ENCODE measurements at regions not wholly inside any gene's neighbourhood (a gene's known extent, or its start where the extent isn't known, plus 50 kb on each side); places are given as distances from the start of the nearest gene placed in this dataset.

DNA sequence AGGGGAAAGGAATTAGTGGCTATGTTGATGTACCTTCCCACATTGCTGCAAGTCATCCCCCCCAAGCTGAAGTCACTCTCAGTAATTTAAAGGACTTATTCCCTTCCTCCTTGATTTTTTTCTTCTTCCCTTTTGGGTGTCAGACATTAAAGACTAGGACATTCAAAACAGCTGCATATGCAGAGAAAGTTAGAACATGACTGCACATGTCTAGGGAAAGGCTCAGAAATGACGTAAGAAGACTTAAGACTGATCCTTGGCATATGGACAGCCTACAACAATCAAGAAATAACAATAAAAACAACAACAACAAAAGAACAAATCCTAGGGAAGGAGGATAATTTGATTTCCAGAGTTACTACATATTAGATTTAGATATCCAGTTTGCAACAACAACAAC is 997.5 kb downstream of the TLE4 start:
- FAIRE-seq (no peak), DNase-seq (ENCODE audit: low spot score) (no peak)

DNA sequence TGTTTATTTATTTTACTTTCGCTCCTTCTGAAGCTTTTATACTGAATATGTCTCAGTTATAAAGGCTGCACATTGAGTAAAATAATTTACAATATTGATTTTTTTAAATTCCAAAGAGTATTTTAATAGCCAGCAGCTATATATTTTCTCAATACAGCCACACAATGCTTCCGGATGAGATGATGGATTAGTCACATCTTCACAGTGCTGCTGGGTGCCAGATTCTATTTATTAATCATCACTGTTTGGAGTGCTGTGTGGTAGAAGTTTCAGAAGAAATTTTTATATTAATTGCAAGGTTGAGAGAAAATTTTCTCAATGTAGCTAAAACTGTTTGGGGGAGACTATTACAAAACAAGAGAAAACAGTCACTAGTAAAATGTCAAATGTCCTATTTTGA is 989.8 kb downstream of the TLE4 start:
- FAIRE-seq (no peak), DNase-seq (ENCODE audit: low spot score) (no peak)

DNA sequence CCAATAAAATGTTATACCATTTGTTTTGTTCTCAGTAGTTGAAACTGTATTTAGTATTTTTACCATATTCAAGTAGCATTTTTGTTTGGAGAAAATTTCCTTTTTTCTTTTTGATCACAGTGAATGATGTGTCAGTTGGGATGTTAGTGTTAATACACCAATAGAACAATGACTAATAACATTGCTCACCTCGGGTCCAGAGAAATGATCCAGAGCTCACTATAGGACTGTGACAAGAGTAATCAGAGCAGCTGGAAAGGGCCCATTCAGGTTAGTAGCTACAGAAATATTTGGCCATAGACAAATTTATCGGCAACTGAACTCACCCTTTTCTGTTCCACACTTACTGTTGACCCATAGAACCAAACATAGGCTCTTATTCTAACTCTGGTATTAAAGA is 989.2 kb downstream of the TLE4 start:
- no peak for DNase-seq (ENCODE audit: low spot score)
- FAIRE-seq, result no peak

DNA sequence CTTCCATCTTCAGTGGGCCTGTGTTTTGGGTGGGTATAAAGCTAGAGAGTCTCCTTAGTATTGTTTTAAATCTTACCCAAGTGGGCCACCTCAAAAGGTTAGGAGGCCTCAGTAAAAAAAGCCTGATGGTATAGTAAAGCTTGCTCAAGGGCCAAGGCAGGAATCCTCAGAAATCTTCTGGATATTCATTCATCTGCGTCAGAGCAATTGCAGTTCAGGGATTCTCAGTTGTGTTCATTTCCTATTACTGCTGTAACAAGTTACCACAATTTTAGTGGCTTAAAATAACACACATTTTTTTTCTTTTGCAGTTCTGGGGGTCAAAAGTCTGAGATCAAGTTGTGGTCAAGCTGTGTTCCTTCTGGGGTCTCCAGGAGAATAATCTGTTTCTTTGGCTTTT is 985.5 kb downstream of the TLE4 start:
- FAIRE-seq (no peak), DNase-seq (ENCODE audit: low spot score) (no peak)

DNA sequence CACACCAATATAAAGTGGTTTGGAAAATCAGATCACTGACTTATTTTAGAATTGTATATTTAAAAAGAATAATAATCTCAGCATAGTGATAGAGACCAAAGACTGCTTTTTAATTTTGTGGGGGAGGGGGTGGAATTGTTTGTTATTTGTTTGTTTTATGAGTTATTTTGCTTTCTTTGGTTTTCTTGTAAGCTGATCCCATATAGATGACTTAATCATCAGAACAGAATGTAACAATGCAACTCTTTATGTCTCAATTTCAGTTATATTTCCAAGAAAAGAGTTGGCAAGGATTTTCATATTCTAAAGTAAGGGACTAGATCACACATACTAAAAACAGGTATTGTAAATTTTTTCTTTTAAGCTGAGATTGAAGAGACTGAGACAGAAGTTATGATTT is 984.9 kb downstream of the TLE4 start:
- FAIRE-seq, result no peak
- no peak for DNase-seq (ENCODE audit: low spot score)

DNA sequence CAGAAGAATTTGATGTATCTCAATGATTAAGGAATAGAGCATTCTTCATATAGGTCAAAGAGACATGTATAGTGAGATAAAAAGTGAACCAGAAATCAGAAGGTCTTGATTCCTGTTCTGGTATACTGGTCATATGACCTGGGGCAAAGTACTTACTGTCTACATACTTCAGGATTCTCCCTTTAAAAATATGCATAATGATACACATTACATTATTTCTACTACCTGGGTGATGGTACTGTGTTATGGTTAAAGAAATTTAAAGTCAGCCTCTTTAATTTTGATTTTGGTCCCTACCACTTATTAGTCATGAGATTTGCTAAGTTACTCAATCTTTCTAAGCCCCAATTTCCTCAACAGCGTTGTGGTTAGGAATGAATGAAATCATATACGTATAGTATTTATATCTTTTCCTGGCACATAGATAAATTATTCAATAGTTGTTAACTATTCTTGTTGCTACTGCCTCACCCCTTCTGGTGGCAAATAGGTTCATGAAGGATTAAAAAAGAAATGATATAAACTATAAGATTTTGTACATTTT is 984.1 kb downstream of the TLE4 start:
- DNase-seq (ENCODE audit: low spot score) (no peak), FAIRE-seq (no peak)

DNA sequence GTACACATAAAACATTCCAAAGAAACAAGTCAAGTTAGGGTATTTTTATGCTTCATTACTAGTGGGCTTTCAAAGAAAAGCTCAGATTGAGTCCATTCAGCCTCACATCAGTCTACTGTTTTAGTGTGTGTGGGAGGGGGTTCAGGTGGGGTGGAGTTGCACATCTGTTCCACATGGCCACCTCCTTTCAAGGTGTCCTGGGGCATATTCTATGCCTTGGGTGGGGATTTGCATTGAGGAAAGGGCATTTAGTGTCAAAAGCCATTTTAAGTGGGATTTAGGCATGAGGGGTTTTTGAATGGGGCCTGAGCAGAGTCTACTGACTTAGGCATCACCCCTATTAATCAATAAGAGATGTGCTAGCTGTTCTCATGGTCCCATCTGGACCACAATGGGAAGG is 983.1 kb downstream of the TLE4 start:
- FAIRE-seq (no peak), DNase-seq (ENCODE audit: low spot score) (no peak)

DNA sequence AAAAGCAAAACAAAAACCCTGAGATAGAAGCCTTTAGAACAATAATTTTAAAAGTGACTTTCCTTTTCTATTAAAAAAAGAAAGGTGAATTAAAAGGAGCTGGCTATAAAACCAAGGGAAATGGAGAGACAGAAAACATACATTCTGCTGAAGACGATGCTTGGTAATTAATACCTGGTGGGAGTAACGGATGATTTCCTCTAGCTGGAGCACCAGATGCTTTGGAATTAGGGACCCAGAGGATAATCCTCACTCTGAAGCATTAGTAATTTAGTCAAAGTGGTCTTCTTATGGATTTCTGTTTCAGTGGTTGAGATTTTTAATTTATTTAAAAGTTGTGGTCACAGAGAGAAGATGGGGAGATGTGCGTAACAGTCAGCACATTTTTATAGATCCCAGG is 982.5 kb downstream of the TLE4 start:
- FAIRE-seq, result no peak

DNA sequence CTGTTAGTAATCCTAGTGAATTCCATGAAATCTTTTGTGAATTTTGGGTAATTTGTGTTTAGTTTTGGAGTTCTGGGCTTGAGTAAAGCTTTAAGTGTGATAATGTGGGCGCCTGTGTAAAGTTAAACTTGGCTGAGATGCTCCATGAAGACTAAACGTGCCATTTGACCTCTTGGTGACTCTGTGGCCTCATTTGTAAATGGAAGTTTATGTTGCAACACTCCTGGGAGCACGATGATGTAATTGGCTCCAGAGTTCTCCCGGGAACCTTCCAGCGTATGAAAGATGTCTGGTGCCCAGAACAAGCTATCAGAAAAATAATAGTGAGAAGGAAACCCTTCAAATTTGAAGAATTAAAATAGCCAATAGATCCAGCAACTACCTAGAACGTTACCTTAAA is 981.2 kb downstream of the TLE4 start:
- FAIRE-seq, result no peak

More for the DNA sequence above, 982.5 kb downstream of the TLE4 start:
- DNase-seq (ENCODE audit: low spot score), result no peak

DNA sequence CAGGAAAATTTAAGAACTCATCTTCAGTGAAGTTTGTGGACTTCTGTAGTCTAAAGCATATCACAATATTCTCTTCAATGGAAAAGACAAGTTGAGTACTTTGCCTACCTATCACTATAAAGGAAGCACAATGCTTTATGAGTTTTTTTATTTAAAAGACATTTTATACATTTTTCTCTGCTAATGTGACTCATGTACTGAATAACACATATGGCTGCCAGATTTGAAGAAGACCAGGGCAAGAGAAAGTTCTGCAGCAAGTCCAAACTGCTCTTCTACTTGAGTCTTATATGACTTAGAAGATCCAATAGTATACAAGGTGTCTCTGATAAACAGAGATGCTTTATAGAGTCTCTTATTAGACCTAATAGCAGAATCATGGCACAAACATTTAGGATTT is 978.4 kb downstream of the TLE4 start:
- DNase-seq (ENCODE audit: low spot score), result no peak
- FAIRE-seq, result no peak

More for the DNA sequence above, 981.2 kb downstream of the TLE4 start:
- DNase-seq (ENCODE audit: low spot score), result no peak

DNA sequence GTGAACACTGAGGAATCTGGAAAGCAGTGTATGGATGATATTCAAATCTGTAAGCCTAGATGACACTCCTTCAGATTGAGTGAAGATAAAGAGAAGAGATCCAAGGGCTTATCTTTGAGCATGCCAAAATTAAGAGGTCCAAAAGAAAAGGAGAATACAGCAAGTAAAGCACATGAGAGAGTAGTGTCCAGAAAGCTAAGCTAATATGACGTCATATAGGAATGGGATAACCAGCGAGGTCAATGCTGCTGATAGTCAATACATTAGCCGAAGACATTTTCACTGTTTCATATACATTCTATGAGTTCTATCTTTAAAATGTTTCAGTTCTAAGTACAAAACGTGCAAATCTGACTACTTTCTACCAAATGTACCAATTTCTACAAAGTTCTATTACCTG is 975.8 kb downstream of the TLE4 start:
- DNase-seq (ENCODE audit: low spot score), result no peak
- FAIRE-seq, result no peak

DNA sequence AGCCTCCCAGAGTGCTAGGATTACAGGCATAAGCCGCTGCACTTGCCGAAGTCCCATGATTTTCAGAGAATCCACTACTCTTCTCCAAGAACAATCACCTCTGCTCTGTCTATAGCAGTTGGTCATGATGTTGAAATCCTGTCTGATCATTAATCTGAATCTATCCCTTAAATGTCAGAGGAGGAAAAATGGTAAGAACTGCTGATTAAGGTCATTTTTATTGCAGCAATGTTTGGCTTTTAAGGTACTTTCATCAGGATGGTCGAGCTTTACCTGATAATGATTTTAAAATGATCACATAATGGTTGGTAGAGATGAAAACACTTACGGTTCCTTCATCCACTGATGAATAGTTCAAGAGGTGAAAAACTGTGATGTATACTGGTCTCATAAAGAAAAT is 968.6 kb downstream of the TLE4 start:
- DNase-seq (ENCODE audit: low spot score) (no peak), FAIRE-seq (no peak)

DNA sequence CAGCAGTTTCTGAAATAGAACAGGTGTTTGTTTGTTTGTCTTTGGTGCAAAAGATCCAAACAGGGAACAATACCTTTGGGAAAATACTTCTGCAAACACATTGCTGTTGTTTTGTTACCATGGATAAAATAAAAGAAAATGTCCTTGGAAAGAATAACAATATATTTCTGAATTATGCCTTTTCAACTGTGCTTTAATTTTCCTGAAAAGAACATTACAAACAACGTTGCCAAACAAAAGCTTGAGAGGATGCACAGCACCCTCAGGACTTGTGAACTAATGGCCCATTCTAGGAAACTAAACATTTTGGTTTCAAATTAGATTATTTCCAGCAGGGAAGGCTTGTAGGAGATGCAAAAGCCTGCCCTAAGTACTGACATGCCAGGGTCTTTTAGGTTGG is 967.2 kb downstream of the TLE4 start:
- no peak for DNase-seq (ENCODE audit: low spot score)
- no peak for FAIRE-seq

DNA sequence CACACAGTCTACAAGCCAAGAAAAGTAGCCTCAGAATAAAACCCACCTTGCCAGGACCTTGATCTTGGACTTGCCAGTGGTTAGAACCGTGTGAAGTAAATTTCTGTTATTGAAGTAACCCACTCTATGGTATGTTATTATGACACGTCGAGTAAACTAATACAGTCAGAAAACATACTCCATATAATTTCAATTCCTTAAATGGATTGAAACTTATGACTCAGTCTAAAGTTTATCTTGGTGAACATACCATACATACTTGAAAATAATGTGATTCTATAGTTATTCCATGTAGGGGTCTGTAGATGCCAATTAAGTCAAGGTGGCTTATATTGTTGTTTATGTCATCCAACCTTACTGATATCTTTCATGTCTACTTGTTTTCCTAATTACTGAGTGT is 950.7 kb downstream of the TLE4 start:
- FAIRE-seq (no peak), DNase-seq (ENCODE audit: low spot score) (no peak)

DNA sequence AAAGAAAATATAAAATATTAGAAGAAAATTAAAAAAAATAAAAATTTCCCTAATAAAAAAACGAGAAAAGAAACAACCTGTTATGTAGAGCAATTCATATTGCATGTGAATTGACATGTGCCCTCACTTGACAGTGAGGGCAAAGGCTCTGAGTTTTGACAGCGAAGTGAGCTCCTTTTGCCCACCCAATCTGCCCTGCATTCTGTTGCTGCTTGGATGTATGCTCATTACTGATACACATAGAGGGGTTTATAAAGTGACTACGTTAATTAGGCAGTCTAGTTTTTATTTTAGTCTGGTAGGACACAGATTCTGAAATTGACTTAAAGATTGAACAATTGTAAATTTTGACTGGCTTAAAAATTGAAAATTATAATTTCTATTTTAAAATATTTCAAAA is 949.4 kb downstream of the TLE4 start:
- FAIRE-seq, result no peak

DNA sequence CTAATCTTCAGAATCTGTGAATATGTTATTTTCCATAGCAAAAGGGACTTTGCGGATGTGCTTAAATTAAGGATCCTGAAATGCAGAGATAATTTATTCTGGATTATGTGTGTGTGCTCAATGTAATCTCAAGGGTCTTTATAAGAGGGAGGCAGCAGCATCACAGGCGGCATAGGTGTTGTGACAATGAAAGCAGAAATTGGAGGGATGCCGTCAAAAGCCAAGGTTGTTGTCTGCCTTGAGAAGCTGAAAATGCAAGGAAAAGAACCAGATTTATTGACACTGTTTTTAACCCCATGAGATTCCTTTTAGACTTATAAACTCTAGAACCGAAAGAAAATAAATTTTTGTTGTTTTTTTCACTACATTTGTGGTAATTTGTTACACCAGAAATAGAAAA is 948.5 kb downstream of the TLE4 start:
- no peak for DNase-seq (ENCODE audit: low spot score)
- no peak for FAIRE-seq

More for the DNA sequence above, 949.4 kb downstream of the TLE4 start:
- DNase-seq (ENCODE audit: low spot score), result no peak

DNA sequence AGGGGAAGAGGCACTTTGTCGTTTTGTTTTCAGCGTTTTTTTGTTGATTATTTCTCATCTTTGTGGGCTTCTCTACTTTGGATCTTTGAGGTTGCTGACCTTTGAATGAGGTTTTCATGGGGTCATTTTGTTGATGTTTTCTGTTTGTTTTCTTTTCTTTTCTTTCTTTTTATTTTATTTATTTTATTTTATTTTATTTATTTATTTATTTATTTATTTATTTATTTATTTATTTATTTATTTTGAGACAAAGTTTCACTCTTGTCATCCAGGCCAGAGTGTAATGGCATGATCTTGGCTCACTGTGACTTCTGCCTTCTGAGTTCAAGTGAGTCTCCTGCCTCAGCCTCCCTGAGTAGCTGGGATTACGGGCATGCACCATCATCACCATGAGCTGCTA is 946.7 kb downstream of the TLE4 start:
- FAIRE-seq (no peak), DNase-seq (ENCODE audit: low spot score) (no peak)

DNA sequence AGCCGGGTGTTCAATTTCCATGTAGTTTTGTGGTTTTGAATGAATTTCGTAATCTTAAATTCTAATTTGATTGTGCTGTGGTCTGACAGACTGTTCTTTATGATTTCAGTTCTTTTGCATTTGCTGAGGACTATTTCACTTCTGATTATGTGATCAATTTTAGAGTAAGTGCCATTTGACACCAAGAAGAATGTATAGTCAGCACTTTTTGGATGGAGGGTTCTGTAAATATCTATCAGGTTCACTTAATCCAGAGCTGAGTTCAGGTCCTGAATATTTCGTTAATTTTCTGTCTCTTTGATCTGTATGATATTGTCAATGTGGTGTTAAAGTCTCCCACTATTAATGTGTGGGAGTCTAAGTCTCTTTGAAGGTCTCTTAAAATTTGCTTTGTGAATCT is 944.9 kb downstream of the TLE4 start:
- no peak for FAIRE-seq
- no peak for DNase-seq (ENCODE audit: low spot score)

DNA sequence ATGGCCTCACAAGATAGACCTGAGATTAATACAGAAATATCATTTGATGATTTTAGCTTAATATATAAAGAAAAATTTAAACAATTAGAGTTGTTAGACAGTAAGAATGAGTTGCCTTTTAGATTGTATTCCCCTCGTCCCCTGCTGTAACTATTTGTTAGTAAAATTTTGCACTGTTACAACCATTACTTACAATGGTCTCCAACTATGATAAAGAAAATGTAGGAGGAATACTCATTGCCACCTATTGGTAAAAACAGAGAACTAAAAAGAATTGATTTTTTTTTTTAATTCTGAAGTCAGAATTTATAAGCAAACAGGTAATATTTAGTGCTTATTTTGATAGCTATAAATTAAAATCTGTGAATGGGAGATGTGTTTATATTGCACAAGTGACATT is 937.6 kb downstream of the TLE4 start:
- DNase-seq (ENCODE audit: low spot score) (no peak), FAIRE-seq (peak; percentile 18)

DNA sequence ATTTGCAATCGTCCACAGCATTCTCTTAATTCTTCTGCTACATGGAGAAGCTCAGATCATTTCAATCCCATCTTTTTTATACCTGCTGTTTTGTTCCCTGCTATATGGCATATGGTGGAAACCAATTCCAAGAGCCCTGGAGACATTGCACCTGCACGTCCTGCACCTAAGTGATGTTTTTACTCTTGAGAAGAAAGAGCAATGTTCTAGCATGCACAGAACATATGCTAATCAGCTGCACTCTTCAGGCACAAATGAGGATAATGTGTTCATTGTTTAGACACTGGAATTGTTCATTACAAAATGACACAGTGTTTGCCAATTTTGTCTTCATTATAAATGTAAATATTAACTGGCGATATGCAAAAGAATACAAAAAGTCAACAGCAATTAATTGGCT is 935.8 kb downstream of the TLE4 start:
- DNase-seq (ENCODE audit: low spot score), result no peak
- no peak for FAIRE-seq

DNA sequence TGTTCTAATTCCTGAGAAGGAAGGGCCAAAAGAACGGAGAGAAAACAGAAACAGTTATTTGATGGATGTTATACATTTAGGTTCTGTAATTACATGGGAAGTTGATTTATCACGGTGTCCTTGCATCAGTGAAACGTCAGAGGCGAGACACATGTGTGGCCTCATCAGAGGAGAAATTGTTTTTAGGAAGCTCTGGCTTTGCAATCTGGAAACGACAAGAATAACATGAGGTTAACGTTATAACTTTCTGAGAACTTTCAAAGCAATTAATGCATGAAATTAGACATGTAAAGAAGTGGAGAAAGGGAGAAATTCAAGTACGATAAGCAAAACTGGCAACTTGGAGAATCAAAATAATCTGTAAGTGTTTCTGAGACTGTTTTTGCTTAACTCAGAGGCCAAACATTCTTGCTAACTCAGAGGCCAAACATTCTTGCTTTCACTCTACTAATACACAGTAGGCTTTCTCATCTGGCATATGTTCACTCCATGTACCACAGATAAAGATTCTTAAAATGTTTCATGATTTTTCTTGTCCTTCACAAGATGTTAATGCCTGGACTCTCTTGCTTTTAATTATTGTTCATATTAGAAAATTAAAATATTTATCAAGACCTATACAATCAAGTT is 933.0 kb downstream of the TLE4 start:
- FAIRE-seq, result no peak
- no peak for DNase-seq (ENCODE audit: low spot score)

DNA sequence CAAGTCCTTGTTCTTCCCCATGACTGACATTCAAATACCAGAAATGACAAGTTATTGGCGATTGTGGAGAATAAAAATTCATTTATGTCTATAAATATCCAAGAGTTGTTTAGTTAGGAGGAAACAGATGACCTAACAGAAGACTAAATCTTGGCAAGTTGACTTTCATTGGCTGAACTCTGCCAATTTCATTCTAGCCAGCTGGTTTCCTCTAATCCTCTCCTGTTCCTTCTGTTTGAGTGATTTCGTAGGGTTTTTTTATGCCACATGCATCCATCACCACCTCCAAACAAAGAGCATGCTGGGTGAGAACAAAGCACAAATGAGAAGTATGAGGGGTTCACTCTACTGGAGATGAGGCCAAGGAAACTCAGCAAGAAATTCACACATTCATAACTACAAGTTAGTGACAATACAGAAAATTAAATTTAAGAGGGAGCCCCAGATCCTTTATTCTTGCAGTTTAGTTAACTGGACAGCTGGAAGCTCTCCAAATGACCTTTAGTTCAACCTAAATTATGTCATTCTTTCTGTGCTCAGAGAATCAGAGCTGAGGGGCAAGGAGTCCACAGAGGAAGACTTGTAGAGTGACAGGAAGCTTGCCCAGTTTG is 932.0 kb downstream of the TLE4 start:
- no peak for DNase-seq (ENCODE audit: low spot score)
- no peak for FAIRE-seq

DNA sequence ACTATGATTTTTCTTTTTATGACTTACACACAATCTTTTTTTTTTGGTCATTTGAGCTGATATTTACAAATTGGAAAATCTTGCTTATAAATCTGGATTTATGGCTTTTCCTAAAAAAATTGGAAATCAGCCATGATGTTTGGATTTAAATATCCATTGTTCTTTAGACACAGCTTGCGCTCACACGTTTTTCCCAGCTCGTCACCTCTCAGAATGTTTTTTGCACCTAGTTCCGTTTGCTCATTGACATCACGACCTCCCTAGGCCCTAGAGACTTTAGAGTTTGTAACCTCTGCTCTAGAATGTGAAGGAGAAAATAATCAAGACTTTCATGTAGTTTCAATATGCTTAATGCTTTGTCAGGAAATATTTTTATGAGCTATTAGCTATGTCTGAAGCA is 930.5 kb downstream of the TLE4 start:
- FAIRE-seq (no peak), DNase-seq (ENCODE audit: low spot score) (no peak)

All from RCC 7860 (cell line).